A549 (cell line): ENCODE measurements at regions not wholly inside any gene's neighbourhood (a gene's known extent, or its start where the extent isn't known, plus 50 kb on each side); places are given as distances from the start of the nearest gene placed in this dataset.

Source experiments
- ATAC-seq, 2 experiments: fragments of 200-7000 bp in 1 of 2; fragments of >200 bp in 1 of 2; cut with Nextera tagmentation in 1 of 2; cut with Tn5 transposase in 1 of 2; 3 replicates each; pipeline versions ENCODE4 v1.8.0 to v1.9.1; 2018 to 2020; ENCODE audit warnings: mild to moderate bottlenecking in 1 of 2, moderate library complexity in 1 of 2
- CTCF ChIA-PET: fragments of 300-600 bp; sonication (Branson Sonifier 250); formaldehyde crosslinking; extraction: SDS; loops from one replicate; lab custom pipeline; 2021; ENCODE audit warnings: antibody characterized with exemption, inconsistent platforms; lab: Yijun Ruan, JAX
- POLR2A ChIA-PET: fragments of 350-600 bp; formaldehyde crosslinking; extraction: SDS; loops from one replicate; lab custom pipeline; 2021; ENCODE audit warnings: antibody characterized with exemption, inconsistent platforms; lab: Yijun Ruan, JAX
- DNase-seq, 2 experiments: peaks; one replicate each; pipeline versions ENCODE4 v3.0.0 to v3.0.0-alpha.2; 2011 to 2016; ENCODE audit warnings: low read depth in 1 of 2, low spot score in 1 of 2
- FAIRE-seq: peaks from 2 replicates; lab custom pipeline; 2011; peaks lifted over from hg19 to GRCh38; lab: Jason Lieb, UNC
- H3K27ac ChIP-seq, 2 experiments: fragments of >200 bp; sonication (Bioruptor Twin); formaldehyde crosslinking; 3 replicates each; pipeline ENCODE4 v1.5.1; 2016 to 2017
- H3K4me1 ChIP-seq: fragments of >200 bp; sonication (Bioruptor Twin); formaldehyde crosslinking; 3 replicates; pipeline ENCODE4 v1.6.1; 2016
- H3K4me2 ChIP-seq: fragments of >200 bp; sonication (Bioruptor Twin); formaldehyde crosslinking; 3 replicates; pipeline ENCODE4 v1.6.1; 2016
- H3K4me3 ChIP-seq: fragments of >200 bp; sonication (Bioruptor Twin); formaldehyde crosslinking; 3 replicates; pipeline ENCODE4 v1.5.1; 2016
- H3K9me3 ChIP-seq: fragments of >200 bp; sonication (Bioruptor Twin); formaldehyde crosslinking; 3 replicates; pipeline ENCODE4 v1.6.1; 2016
- CEBPB ChIP-seq, 2 experiments: fragments of >200 bp in 1 of 2; sonication (Bioruptor Twin) in 1 of 2; formaldehyde crosslinking in 1 of 2; IDR thresholded peaks; 2 replicates each; pipeline ENCODE4 v1.6.1; 2012 to 2016
- CHD2 ChIP-seq: fragments of 150-350 bp; IDR thresholded peaks from 2 replicates; pipeline ENCODE4 v1.6.1; 2014; ENCODE audit warnings: low read length; ENCODE audit not compliant: partially characterized antibody
- CHD4 ChIP-seq: fragments of 200-600 bp; sonication (generic); IDR thresholded peaks from 2 replicates; pipeline ENCODE4 v1.6.1; 2016; ENCODE audit warnings: antibody characterized with exemption, mild to moderate bottlenecking, borderline replicate concordance
- CTCF ChIP-seq: fragments of >200 bp; sonication (Bioruptor Twin); formaldehyde crosslinking; IDR thresholded peaks from 3 replicates; pipeline ENCODE4 v1.5.1; 2016
- EHF ChIP-seq: fragments of 250-450 bp; sonication (Bioruptor Pico); IDR thresholded peaks from 2 replicates; pipeline ENCODE4 v1.5.0; 2020; ENCODE audit warnings: mild to moderate bottlenecking
- EHMT2 ChIP-seq: fragments of 200-600 bp; sonication (generic); IDR thresholded peaks from 2 replicates; pipeline ENCODE4 v1.6.1; 2016; ENCODE audit warnings: antibody characterized with exemption, low read depth, mild to moderate bottlenecking, moderate library complexity
- ELK1 ChIP-seq: fragments of 150-350 bp; IDR thresholded peaks from 2 replicates; pipeline ENCODE4 v1.6.1; 2014; ENCODE audit warnings: low read depth, mild to moderate bottlenecking, low read length
- FOSL2 ChIP-seq, 2 experiments: fragments of 450-650 bp in 1 of 2; fragments of >200 bp in 1 of 2; sonication (Bioruptor Twin) in 1 of 2; formaldehyde crosslinking; IDR thresholded peaks; 2 replicates each; pipeline versions ENCODE4 v1.5.0 to v1.6.1; 2016 to 2020; ENCODE audit warnings: mild to moderate bottlenecking in 1 of 2, moderate library complexity in 1 of 2
- FOXS1 ChIP-seq: fragments of 250-450 bp; sonication (Bioruptor Pico); IDR thresholded peaks from 2 replicates; pipeline ENCODE4 v1.5.0; 2020; ENCODE audit warnings: mild to moderate bottlenecking, moderate library complexity
- GATA3 ChIP-seq: IDR thresholded peaks from 2 replicates; pipeline ENCODE4 v1.6.1; 2012; ENCODE audit warnings: borderline replicate concordance
- HDAC2 ChIP-seq: fragments of 200-600 bp; sonication (generic); IDR thresholded peaks from 2 replicates; pipeline ENCODE4 v1.6.1; 2016
- HES2 ChIP-seq: fragments of >200 bp; sonication (Bioruptor Twin); formaldehyde crosslinking; IDR thresholded peaks from 2 replicates; pipeline ENCODE4 v1.6.1; 2016
- HOXA7 ChIP-seq: fragments of 250-450 bp; sonication (Bioruptor Pico); IDR thresholded peaks from 2 replicates; pipeline ENCODE4 v1.5.0; 2020; ENCODE audit warnings: mild to moderate bottlenecking, moderate library complexity
- HOXB13 ChIP-seq: fragments of 250-450 bp; sonication (Bioruptor Pico); IDR thresholded peaks from 2 replicates; pipeline ENCODE4 v1.5.0; 2020; ENCODE audit warnings: low read depth, mild to moderate bottlenecking, moderate library complexity
- JUNB ChIP-seq: fragments of >200 bp; sonication (Bioruptor Twin); formaldehyde crosslinking; IDR thresholded peaks from 2 replicates; pipeline ENCODE4 v1.6.1; 2016
- KDM5A ChIP-seq: fragments of 200-600 bp; sonication (generic); IDR thresholded peaks from 2 replicates; pipeline ENCODE4 v1.6.1; 2016; ENCODE audit warnings: antibody characterized with exemption, mild to moderate bottlenecking
- MYC ChIP-seq: IDR thresholded peaks from 2 replicates; pipeline ENCODE4 v1.6.1; 2012; ENCODE audit warnings: mild to moderate bottlenecking, inconsistent platforms, low read length, improper control_type of control experiment, borderline replicate concordance
- NFE2L2 ChIP-seq: fragments of 150-350 bp; conservative IDR thresholded peaks from 2 replicates; pipeline ENCODE4 v1.6.1; 2014; ENCODE audit warnings: low read length
- NPAS2 ChIP-seq: fragments of 250-450 bp; sonication (Bioruptor Pico); IDR thresholded peaks from 2 replicates; pipeline ENCODE4 v1.8.0; 2022; ENCODE audit warnings: mild to moderate bottlenecking, moderate library complexity, borderline replicate concordance
- POLR2A ChIP-seq: IDR thresholded peaks from 2 replicates; pipeline ENCODE4 v1.6.1; 2012; ENCODE audit warnings: mild to moderate bottlenecking, low read length
- POLR2AphosphoS2 ChIP-seq: conservative IDR thresholded peaks from 2 replicates; pipeline ENCODE4 v1.6.1; 2012; ENCODE audit warnings: low read length, improper control_type of control experiment, inconsistent platforms
- RNF2 ChIP-seq: fragments of 200-600 bp; sonication (generic); IDR thresholded peaks from 2 replicates; pipeline ENCODE4 v1.6.1; 2016; ENCODE audit warnings: low read depth, mild to moderate bottlenecking, antibody characterized with exemption, moderate library complexity, borderline replicate concordance
- SMC3 ChIP-seq: fragments of >200 bp; sonication (Bioruptor Twin); formaldehyde crosslinking; IDR thresholded peaks from 3 replicates; pipeline ENCODE4 v1.6.1; 2018; ENCODE audit warnings: inconsistent platforms
- TP53 ChIP-seq: fragments of 250-450 bp; sonication (Bioruptor Pico); IDR thresholded peaks from 2 replicates; pipeline ENCODE4 v1.5.0; 2021; ENCODE audit warnings: mild to moderate bottlenecking, moderate library complexity
- ZC3H11A ChIP-seq: fragments of 450-650 bp; IDR thresholded peaks from 2 replicates; pipeline ENCODE4 v1.6.1; 2014; ENCODE audit warnings: antibody characterized with exemption, mild to moderate bottlenecking
- ZFP36 ChIP-seq: fragments of 450-650 bp; IDR thresholded peaks from 2 replicates; pipeline ENCODE4 v1.6.1; 2014; ENCODE audit warnings: borderline replicate concordance; ENCODE audit not compliant: partially characterized antibody
- ZNF302 ChIP-seq: fragments of 250-450 bp; sonication (Bioruptor Pico); IDR thresholded peaks from 2 replicates; pipeline ENCODE4 v1.9.0; 2021; ENCODE audit warnings: inconsistent platforms, mild to moderate bottlenecking, moderate library complexity
- ZSCAN20 ChIP-seq: fragments of 250-450 bp; sonication (Bioruptor Pico); IDR thresholded peaks from 2 replicates; pipeline ENCODE4 v1.8.0; 2022; ENCODE audit warnings: mild to moderate bottlenecking, moderate library complexity
- WGBS: methylation state at CpG from one replicate; pipeline ENCODE4 v1.1.6; 2017; ENCODE audit errors: missing lambda C conversion rate; 5-methylcytosine and 5-hydroxymethylcytosine counted together
- TF ChIP-seq, protein P1 (sequence below): fragments of 250-450 bp; sonication (Bioruptor Pico); IDR thresholded peaks from 2 replicates; pipeline ENCODE4 v1.5.0; 2020; ENCODE audit warnings: low read depth, mild to moderate bottlenecking, moderate library complexity
- TF ChIP-seq, protein P2 (sequence below): IDR thresholded peaks from 2 replicates; pipeline ENCODE4 v1.6.1; 2012

GRCh38 chr4:181475781-181476507 is 767.3 kb upstream of the TENM3 start:
- Histone ChIP-seq H3K4me2 (no peak overlapping the region), H3K4me3 (no peak overlapping the region), H3K27ac (no peak overlapping the region), H3K4me1 (no peaks in the 10 kb centered on the region), H3K9me3 (no peaks in the 10 kb centered on the region)
- TF ChIP-seq ZSCAN20 (CRISPR knock-in tag) (no peak), HDAC2 (no peak), POLR2AphosphoS2 (no peak), HOXA7 (CRISPR knock-in tag) (no peak), ELK1 (no peak), MYC (no peak), GATA3 (no peak), CHD4 (no peak), SMC3 (no peak), NPAS2 (CRISPR knock-in tag) (no peak), JUNB (no peak), ZNF302 (no peak), POLR2A (no peak), ZC3H11A (no peak), HOXB13 (no peak), KDM5A (no peak), RNF2 (no peak), FOXS1 (CRISPR knock-in tag) (no peak)
- TF ChIP-seq, protein P1, sequence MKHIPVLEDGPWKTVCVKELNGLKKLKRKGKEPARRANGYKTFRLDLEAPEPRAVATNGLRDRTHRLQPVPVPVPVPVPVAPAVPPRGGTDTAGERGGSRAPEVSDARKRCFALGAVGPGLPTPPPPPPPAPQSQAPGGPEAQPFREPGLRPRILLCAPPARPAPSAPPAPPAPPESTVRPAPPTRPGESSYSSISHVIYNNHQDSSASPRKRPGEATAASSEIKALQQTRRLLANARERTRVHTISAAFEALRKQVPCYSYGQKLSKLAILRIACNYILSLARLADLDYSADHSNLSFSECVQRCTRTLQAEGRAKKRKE (CRISPR knock-in tag) = no peak
- TF ChIP-seq, protein P2, sequence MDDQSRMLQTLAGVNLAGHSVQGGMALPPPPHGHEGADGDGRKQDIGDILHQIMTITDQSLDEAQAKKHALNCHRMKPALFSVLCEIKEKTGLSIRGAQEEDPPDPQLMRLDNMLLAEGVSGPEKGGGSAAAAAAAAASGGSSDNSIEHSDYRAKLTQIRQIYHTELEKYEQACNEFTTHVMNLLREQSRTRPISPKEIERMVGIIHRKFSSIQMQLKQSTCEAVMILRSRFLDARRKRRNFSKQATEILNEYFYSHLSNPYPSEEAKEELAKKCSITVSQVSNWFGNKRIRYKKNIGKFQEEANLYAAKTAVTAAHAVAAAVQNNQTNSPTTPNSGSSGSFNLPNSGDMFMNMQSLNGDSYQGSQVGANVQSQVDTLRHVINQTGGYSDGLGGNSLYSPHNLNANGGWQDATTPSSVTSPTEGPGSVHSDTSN = no peak
- FAIRE-seq (no peak), ATAC-seq (no peak), DNase-seq (no peak)
- POLR2A ChIA-PET = no interaction called here
- 27% methylated on average over 14 of the region's 14 CpGs for WGBS
- CTCF ChIA-PET = interaction anchor here (0.7 kb wide), 1 partner anchor 32 kb away, joined by 3 read pairs; no protein-coding TSS in a partner anchor

DNA sequence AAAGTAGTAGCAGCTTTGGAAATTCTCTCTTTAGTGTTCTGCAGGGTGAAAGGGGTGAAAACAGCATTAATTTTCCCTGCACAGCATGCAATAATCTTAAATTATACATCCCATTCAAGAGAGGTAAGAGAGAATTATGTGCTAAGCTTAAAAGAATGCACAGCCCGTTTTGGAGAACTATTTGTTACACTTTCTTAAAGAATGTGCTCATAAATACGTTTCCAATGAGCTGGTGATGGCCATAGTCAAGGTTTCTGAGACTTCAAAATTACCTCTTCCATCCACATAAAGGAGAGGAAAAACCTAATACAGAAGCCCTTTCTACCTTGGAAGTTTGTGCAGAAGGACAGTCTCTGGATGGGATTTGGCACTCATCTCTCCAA is 766.7 kb upstream of the TENM3 start:
- FAIRE-seq (no peak), ATAC-seq (no peak), DNase-seq (no peak)
- H3K9me3 ChIP-seq = no peaks in the 10 kb centered on the region
- ChIA-PET POLR2A (no interaction called here), CTCF (no interaction called here)
- H3K4me3 ChIP-seq = no peak overlapping the region
- H3K4me2 ChIP-seq = no peak overlapping the region
- 3% methylated on average over 2 of the region's 2 CpGs for WGBS
- H3K27ac ChIP-seq = no peak overlapping the region
- H3K4me1 ChIP-seq = no peaks in the 10 kb centered on the region
- TF ChIP-seq NFE2L2 (no peak), HES2 (no peak), CEBPB (IDR thresholded peaks at IDR 0.05) (no peak), ELK1 (no peak), RNF2 (no peak), HOXA7 (CRISPR knock-in tag) (no peak), HOXB13 (no peak), CTCF (no peak), CHD2 (no peak), EHMT2 (no peak), TP53 (CRISPR knock-in tag) (no peak), GATA3 (no peak), EHF (no peak), ZFP36 (no peak), FOSL2 (IDR thresholded peaks at IDR 0.05) (no peak), FOSL2 (CRISPR knock-in tag; IDR thresholded peaks at IDR 0.05) (no peak)
- TF ChIP-seq, protein P1 (CRISPR knock-in tag) = no peak
- TF ChIP-seq, all 56 proteins: peak for 0
